HG03565 (cell line): ENCODE measurements at regions not wholly inside any gene's neighbourhood (a gene's known extent, or its start where the extent isn't known, plus 50 kb on each side); places are given as distances from the start of the nearest gene placed in this dataset.
"Not testable (repeated sequence)": the region's sequence is repeated elsewhere in the genome, so short reads cannot be mapped to it uniquely, and the experiment has no call there.

Source experiments
- ATAC-seq: cut with Tn5 transposase; IDR thresholded peaks from one replicate; pipeline ENCODE4 v1.9.1; 2021; ENCODE audit warnings: mild to moderate bottlenecking, moderate library complexity; ENCODE audit not compliant: unreplicated experiment

GRCh38 chr5:56665117-56665516 lies 150.2 kb upstream of the MAP3K1 start:
- not testable (repeated sequence) for ATAC-seq

- ATAC-seq, result no peak
Measured at GRCh38 chr5:56664025-56664424, 151.3 kb upstream of the MAP3K1 start.

- ATAC-seq, result no peak
Measured at GRCh38 chr5:56663523-56663922, 151.8 kb upstream of the MAP3K1 start.

GRCh38 chr5:56662893-56663292 lies 152.5 kb upstream of the MAP3K1 start:
- ATAC-seq, result no peak

GRCh38 chr5:56659971-56660370 lies 155.4 kb upstream of the MAP3K1 start:
- ATAC-seq, result no peak

- no peak for ATAC-seq
Measured at GRCh38 chr5:56658972-56659371, 156.4 kb upstream of the MAP3K1 start.

- ATAC-seq, result no peak
Measured at GRCh38 chr5:56656846-56657726, 158.3 kb upstream of the MAP3K1 start.

- no peak for ATAC-seq
Measured at GRCh38 chr5:56651893-56652292, 163.5 kb upstream of the MAP3K1 start.

GRCh38 chr5:56650386-56650785 lies 165.0 kb upstream of the MAP3K1 start:
- no peak for ATAC-seq

- ATAC-seq, result no peak
Measured at GRCh38 chr5:56649569-56649968, 165.8 kb upstream of the MAP3K1 start.

GRCh38 chr5:56648460-56649034 lies 166.8 kb upstream of the MAP3K1 start:
- ATAC-seq, result no peak

- ATAC-seq, result no peak
Measured at GRCh38 chr5:56647099-56647850, 168.1 kb upstream of the MAP3K1 start.

- ATAC-seq, result no peak
Measured at GRCh38 chr5:56641635-56642260, 173.6 kb upstream of the MAP3K1 start.

- no peak for ATAC-seq
Measured at GRCh38 chr5:56640763-56641406, 174.5 kb upstream of the MAP3K1 start.

- ATAC-seq, result no peak
Measured at GRCh38 chr5:56639476-56639875, 175.9 kb upstream of the MAP3K1 start.

GRCh38 chr5:56638768-56639238 lies 176.5 kb upstream of the MAP3K1 start:
- no peak for ATAC-seq

- no peak for ATAC-seq
Measured at GRCh38 chr5:56638061-56638621, 177.2 kb upstream of the MAP3K1 start.

GRCh38 chr5:56637321-56637920 lies 177.9 kb upstream of the MAP3K1 start:
- ATAC-seq, result no peak

GRCh38 chr5:56633950-56634349 lies 181.4 kb upstream of the MAP3K1 start:
- ATAC-seq, result no peak

GRCh38 chr5:56632939-56633338 lies 182.4 kb upstream of the MAP3K1 start:
- no peak for ATAC-seq
